ENCODE measurements at regions not wholly inside any gene's neighbourhood (a gene's known extent, or its start where the extent isn't known, plus 50 kb on each side); places are given as distances from the start of the nearest gene placed in this dataset.

DNA sequence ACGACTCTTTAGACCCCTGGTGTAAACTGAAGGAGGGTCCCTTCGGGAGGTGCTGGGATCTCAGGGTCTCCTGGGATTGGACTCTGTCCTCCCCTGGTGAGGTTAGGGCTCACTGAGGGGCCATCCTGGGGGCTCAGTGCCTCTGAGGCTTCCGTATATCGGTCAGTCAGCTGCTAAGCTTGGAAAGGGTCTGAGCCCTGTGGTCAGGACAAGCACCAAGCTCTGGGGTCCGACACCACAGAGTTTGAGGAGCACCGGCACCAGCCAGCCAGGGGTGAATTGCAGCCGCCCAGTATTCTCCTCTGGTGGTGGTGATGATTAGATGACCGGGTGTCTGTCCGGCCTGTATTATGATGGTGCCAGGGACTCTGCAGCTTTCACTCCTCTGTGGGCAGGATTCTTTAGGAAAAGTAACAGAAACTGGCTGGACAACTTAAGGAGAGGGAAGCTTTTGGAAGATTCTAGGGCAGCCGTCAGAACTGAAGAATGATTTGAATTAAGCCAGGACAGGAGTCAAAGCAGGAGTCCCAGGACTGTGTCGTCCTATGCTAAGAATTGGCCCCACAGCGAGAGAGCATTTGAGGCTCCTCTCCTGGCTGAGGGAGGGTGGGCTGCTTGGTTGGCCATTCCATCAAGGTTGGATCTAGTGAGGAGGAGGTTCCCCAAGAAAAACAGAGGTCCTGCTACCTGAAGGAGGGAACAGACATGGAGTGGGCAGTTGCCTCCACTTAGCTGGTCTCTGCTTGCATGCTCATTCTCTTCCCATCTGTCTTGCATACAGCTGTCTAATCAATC is 158.6 kb upstream of the HS6ST1 start (continued):
- no peak for TF ChIP-seq MTA1 (CRISPR knock-in tag; IDR thresholded peaks at IDR 0.05; ENCODE audit: borderline replicate concordance)

DNA sequence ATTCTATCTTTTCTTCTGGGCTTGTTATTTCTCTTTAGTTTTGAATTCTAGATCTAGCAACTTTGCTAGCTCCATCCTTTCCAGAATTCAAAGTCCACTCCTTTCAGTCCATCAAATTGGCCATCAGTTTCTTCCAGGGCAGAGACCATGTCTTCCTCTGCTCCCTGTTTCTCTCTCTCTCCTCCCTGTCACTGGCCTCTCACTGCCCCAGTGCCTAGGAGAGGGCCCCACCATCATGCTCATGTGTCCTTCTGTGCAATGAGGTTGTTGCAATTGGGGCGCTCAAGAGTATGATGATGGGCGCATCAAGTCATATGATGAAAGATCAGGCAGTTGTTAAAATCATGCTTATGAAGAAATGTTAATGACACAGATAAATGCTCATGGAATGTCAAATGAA is 159.2 kb upstream of the HS6ST1 start:
- H3K27me3 ChIP-seq (ENCODE audit: control insufficient read depth in 1 of 2, insufficient read depth in 2 of 2, low read length in 2 of 2): no peaks in the 10 kb centered on the region; a peak in 1 of 5 replicates
- no peak for DNase-seq (ENCODE audit: low spot score)
- H3K4me2 ChIP-seq (ENCODE audit: low read depth, low read length): no peak overlapping the region
- no peak overlapping the region for H3K9ac ChIP-seq (ENCODE audit: insufficient read depth, low read depth, low read length)
- ChIA-PET CTCF (ENCODE audit: low intra/inter-chr PET ratio, low total read pairs) (no interaction called here), POLR2A (no interaction called here)
- H4K20me1 ChIP-seq (ENCODE audit: insufficient read depth, low read length): no peaks in the 10 kb centered on the region
- no peak overlapping the region for H3K4me3 ChIP-seq (replicated peaks in 1 of 3; ENCODE audit: insufficient read depth in 1 of 3, low read depth in 2 of 3, low read length in 3 of 3)
- H3K9me3 ChIP-seq (ENCODE audit: low read length): no peaks in the 10 kb centered on the region
- FAIRE-seq: no peak
- H3K4me1 ChIP-seq (ENCODE audit: insufficient read depth, low read length): no peaks in the 10 kb centered on the region
- 88% methylated on average over 2 of the region's 2 CpGs for WGBS (ENCODE audit: low lambda C conversion rate)
- no peaks in the 10 kb centered on the region for H3K79me2 ChIP-seq (ENCODE audit: insufficient read depth, low read length)
- no peak overlapping the region for H2AFZ ChIP-seq (ENCODE audit: low read length)
- intact Hi-C loops (cut with micrococcal nuclease; ENCODE audit: unreplicated experiment) (no loop called here), in situ Hi-C loops (cut with HindIII; ENCODE audit: extremely low pct_ligation_motif_present, low pct_unique_long_range_greater_than_20kb) (no loop called here)
- no peaks in the 10 kb centered on the region for H3K36me3 ChIP-seq (replicated peaks in 1 of 2; ENCODE audit: control insufficient read depth in 1 of 2, insufficient read depth in 2 of 2, low read length in 2 of 2)
- H3K27ac ChIP-seq (ENCODE audit: extremely low read length, insufficient read depth, low read length): no peak overlapping the region
- TF ChIP-seq, protein P1, sequence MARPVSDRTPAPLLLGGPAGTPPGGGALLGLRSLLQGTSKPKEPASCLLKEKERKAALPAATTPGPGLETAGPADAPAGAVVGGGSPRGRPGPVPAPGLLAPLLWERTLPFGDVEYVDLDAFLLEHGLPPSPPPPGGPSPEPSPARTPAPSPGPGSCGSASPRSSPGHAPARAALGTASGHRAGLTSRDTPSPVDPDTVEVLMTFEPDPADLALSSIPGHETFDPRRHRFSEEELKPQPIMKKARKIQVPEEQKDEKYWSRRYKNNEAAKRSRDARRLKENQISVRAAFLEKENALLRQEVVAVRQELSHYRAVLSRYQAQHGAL (CRISPR knock-in tag; IDR thresholded peaks at IDR 0.05; ENCODE audit: not compliant biosample characterization): no peak
- TF ChIP-seq ZFP1 (CRISPR knock-in tag; IDR thresholded peaks at IDR 0.05) (no peak), PITX1 (CRISPR knock-in tag; IDR thresholded peaks at IDR 0.05) (no peak), ZFP36 (IDR thresholded peaks at IDR 0.05; ENCODE audit: borderline replicate concordance, low read depth, low read length, partially characterized antibody) (no peak)
- TF ChIP-seq, protein P2, sequence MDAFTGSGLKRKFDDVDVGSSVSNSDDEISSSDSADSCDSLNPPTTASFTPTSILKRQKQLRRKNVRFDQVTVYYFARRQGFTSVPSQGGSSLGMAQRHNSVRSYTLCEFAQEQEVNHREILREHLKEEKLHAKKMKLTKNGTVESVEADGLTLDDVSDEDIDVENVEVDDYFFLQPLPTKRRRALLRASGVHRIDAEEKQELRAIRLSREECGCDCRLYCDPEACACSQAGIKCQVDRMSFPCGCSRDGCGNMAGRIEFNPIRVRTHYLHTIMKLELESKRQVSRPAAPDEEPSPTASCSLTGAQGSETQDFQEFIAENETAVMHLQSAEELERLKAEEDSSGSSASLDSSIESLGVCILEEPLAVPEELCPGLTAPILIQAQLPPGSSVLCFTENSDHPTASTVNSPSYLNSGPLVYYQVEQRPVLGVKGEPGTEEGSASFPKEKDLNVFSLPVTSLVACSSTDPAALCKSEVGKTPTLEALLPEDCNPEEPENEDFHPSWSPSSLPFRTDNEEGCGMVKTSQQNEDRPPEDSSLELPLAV (CRISPR knock-in tag; conservative IDR thresholded peaks at IDR 0.05; ENCODE audit: low read depth): no peak
- no TSS peak for BruUV-seq (replicated peaks)
- ATAC-seq: no peak
